NCI-H128 (cell line): ENCODE measurements at regions not wholly inside any gene's neighbourhood (a gene's known extent, or its start where the extent isn't known, plus 50 kb on each side); places are given as distances from the start of the nearest gene placed in this dataset.

Source experiments
- DNase-seq: peaks from one replicate; lab custom pipeline; 2025; ENCODE audit not compliant: unreplicated experiment; lab: John Stamatoyannopoulos, UW

DNA sequence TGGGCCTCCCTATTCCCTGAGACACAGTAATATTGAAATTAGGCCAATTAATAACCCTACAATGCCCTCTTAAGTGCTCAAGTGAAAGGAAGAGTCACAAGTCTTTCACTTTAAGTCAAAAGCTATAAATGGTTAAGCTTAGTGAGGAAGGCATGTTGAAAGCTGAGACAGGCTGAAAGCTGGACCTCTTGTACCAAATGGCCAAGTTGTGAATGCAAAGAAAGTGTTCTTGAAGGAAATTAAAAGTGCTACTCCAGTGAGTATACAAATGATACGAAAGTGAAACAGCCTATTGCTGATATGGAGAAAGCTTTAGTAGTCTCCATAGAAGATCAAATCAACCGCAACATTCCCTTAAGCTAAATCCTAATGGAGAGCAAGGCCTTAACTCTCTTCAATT is 140.8 kb downstream of the PTCSC3 start:
- DNase-seq, result no peak

DNA sequence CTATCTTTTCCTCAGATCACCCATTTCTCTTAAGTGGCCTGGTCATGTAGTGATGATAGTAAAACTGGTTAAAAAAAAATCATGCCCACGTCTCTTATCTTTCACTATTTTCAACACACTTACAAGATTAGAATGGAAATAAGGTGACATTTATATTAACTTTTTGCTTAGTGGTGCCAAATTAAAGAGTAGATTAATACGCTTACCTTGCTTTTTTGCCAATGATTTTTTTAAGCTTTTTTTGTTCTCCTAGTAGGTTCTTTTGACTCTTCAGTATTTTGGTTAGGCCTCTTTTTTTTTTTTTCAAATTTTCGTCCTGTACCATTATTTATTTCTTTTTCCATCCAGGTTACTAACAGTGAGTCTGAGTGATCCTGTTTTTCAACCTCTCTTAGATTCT is 147.9 kb downstream of the PTCSC3 start:
- no peak for DNase-seq

DNA sequence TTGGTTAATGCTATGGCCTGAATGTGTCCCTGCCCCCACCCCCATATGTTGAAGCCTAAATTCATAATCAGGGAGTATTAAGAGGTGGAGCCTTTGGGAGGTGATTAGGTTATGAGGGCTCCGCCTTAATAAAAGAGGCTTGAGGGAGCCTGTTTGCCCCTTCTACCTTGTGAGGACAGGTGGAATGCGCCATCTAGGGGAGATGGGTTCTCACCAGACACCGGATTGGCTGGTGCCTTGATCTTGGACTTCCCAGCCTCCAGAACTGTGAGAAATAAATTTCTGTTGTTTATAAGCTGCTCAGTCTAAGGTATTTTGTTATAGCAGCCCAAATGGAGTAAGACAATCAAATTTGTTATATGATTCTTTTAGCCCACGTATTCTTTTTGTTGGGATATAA is 148.3 kb downstream of the PTCSC3 start:
- DNase-seq, result no peak

DNA sequence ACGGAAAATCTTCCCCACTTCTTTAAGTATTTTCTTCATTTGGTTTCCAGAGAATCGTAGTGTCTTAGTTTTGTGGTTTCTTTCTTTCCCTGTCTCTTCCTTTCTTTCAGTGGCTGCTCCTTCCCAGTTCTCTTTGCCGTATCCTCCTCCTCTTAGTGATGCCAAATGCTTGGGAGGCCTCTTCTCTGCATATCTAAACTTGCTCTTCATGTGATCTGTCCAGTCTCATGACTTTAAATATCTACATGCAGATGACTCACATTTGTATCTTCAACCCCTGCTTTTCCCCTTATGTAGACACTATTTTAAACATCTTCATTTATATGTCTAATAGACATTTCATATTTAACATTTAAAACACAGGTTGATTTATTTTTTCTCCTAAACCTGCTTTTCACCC is 149.2 kb downstream of the PTCSC3 start:
- no peak for DNase-seq

DNA sequence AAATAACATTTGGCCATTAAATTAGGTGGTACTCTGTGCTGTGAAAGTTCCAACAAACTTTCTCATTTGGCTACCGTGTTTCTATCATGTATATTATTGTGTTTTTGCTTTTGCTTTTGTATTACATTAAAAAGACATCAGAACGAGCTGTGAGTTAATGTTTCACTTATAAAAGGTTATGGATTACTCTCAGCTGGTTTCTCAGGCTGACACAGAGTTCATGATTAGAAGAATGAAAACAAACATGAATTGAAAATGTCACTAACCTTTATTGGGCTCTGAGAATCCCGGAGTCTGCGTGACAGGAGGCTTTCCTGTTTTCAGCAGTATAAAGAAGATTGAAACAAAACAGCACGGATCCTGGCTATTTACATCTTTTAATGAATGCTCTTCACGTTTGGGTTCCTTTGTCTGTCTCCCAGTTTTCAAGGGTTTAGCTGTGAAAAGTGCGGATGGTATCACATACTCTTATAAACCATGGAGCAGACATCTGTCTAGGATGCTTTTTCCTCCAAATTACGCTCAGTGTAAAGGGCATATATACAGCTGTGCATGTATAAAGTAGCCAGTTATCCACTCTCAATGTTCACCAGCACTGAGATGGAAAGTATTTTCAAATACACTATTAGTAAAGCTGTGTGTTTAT is 153.6 kb downstream of the PTCSC3 start:
- no peak for DNase-seq

DNA sequence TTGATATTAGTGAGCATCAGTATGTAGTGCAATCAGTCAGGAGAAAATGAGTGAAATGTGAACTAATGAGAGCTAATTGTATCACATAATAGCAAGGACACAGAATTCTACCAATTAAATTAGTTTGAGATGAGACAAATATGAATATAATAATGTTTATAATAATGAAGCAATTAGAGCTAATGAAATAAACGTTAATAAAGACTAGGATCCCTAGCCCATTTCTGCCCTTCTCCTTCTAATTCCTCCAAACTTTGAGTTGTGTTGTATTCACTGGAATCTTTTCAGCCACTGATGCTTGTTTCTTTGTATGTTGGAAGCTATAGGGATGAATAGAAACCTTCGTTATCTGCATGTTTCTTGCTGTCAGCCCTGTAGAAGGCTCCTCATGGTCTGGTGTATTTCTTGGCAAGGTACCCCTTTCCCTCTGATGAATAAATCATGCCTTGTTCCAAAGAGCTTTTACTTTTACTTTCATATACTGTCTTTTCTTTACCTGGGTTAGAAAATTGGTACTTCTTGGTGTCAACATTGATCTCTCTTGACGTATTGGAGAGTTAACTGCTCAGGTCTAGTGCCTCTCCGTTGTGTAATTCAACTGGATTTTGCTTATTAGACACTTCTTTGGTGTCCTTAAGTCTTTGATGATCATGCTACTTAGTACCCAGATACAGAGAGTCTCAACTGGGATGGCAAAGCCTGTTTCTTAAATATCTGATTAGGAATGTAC is 154.8 kb downstream of the PTCSC3 start:
- DNase-seq, result no peak

DNA sequence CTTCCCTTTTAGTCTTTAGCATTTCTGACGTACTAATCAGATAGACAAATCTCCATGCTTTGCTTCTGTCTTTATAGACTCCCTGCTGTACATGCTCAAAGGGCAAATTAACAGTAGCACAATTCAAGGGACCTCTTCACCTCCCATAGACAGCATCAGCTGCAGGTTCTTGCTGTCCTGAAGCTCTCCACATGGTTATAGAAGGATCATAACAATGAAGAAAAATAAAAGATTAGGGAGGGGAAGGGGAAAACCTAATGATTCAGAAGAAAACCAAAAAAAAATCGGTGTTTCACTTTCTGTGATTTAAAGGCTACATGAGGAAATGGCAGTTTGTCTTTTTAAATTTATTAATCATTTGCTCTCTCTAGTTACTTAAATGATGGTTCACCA is 155.5 kb downstream of the PTCSC3 start:
- no peak for DNase-seq

DNA sequence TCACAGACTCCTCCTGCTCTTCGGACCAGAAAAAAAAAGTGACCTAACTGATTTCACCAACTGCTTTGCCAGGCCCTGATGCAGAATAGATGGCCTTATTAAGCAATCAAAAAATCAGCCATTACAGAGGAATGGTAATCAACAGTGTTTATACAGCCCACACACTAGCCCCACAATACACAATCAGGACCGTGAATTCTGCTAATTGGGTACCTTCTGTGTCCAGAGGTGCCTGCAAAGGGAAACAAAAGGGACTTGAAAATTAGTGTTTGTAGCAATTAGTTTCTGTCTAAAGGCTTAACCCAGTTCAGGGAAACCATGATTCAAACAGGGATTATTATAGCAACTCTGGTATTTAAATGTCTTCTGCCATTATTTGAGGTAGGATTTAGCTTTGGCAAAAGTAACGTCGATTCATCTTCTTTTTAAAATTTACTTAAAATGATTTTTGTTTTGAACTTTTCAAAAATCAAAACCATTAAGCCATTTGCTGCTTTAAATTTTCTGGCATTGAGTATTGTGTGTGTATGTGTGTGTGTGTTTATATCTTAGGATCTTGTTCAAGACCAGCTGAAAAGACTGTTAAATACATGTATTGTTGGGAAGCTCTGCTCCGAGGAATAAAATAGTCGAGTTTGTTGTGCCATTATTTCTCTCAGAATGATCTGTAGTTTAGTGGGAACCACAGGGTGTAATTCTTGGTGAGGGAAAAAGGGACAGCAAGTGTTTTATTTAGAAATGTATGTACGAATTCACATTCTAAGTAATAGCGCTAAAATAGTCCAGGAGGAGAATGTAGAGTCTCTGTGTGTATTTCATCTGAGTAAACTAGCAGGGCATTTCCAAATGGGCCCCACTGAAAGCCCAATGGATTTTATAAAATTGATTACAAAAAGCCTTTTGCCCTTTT is 156.1 kb downstream of the PTCSC3 start:
- no peak for DNase-seq

DNA sequence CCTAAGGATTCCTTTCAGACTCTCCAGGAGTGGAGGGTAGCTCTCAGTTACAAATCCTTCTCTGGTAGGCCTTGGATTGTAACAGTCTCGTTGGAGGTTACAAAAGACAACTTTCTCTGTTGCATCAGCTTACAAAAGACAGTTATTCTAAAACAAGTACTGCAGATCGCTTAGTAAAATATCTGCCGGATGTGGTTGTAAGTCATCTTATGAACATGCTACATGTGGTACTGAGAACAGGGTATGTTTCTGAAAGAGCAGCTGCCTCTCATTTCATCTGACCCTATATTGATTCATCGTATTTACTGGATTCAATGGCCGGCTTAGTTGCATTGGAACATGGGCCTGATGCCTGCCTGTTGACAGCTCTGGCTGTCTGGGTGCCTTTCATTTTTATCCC is 157.4 kb downstream of the PTCSC3 start:
- no peak for DNase-seq

DNA sequence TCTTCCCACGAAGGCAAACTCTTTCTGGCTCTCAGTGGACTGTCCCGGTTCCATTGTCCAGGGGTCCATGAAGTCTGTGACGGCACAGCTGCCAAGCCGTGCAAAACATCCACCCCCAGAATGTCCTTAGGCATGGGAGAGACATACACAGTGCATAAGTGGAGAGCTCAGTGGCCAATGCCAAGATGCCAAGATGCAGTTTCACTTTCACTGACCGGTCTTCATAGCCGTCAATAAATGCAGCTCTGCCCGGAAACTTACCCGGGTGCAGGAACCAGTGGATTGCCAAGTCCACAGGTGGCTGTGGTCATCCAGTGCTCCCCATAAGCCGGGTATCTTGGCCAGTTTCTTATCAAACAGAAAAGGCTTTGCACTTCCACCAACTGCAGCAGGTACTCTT is 162.3 kb downstream of the PTCSC3 start:
- no peak for DNase-seq

DNA sequence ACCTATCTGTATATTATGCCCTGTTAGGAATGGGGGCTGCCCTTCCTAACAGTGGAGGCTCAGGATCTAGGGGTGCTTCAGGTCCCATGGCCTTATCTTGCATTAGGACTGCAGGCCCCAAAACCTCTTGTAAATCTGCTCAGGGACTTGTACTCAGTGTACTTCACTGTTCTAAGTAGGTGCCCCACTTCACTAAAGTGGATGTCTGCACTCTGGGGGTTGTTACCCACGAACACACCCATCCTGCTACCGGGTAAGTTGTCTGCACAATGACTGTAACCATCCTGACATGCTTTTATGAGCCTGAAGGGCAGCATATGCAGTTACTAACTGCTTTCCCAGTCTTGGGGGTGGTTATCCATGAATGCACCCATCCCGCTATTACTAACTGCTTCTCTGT is 163.0 kb downstream of the PTCSC3 start:
- DNase-seq, result no peak

DNA sequence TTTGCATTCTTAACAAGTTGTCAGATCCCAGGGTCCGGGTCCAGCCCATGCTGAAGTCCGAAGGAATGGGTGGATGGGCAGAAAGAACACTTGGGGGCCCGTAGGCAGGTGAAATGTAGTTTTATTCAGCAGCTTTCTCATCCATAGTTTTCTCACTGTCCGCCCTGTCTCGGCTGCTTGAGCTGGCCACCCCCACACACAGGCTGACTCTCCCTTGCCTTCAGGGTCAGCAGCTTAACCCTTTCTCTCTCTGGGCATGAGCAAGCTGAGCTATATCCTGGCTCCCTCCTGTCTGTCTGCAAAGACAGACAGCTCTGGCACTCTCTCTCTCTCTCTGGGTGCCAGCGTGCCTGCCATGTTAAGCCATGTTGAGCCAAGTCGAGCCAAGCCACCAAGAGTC is 163.9 kb downstream of the PTCSC3 start:
- no peak for DNase-seq

DNA sequence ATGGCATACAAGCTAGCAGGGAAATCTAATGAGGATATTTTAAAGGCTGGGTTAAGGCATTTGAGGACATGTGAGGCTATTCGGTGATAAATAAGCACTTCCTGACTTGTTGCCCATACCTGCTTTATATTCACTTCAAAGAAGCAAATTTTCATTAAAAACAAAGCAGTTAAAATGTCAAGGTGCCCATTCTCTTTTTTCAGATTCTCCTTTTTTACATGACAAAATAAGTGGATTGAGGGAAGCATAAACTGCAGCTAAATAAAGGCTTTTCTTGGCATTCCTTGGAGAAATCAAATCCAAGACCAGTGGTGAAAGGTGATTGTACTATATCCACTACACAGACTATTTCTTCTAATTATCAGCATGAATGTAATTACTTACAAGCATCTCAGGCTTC is 166.9 kb downstream of the PTCSC3 start:
- no peak for DNase-seq

DNA sequence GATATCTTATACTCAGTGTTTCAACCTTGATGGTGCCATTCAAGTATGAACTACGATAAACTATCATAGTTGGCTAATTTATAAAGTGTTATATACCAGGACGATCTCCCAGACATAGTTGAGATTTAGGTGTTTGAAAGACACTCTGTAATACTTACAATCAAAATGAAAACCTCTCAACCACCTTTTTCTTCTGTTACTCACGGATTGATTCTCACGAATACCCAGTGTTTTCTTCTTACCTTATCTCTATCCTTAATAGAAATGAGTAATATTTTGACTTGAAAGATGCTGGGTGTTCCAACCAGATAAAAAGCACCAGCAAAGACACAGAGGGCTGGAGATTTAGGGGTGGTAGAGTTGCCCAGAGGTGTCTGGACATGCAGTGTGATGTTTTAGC is 169.9 kb downstream of the PTCSC3 start:
- no peak for DNase-seq

DNA sequence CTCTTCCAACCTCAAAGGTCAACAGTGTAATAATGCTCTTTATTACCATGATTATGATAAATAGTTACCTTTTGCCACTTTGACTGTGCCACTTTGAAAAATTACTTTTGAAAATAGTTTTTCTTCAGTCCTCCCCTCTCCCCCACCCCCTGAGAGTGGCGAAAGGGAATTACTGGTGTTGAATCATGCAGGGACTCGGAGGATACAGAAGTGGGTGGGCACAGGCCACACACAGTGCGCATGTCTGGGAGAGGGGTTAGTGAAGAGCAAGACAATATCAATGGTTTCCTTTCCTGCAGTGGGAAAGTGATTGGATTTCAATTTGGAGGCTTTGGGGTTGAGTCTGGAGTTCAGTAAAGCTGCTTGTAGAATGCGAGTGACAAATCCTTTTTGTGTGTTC is 170.9 kb downstream of the PTCSC3 start:
- DNase-seq, result no peak

DNA sequence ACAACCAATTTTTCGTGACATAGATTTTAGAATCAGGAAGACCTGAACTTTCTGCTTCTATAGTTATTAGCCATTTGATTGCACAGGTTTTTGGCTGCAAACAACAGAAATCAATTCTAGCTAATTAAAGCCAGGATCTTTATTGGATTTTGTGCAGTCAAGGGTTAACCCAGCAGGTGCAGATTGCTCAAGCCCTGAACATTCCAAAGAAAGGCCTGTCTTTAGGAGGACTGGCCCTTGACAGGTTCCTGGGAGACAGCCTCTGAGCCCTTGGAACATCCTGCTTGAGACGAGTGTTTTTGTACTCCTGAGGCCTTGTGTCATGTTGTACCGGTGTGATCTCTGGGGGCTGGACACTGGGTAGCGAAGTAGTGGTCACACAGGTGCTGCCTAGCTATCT is 174.6 kb downstream of the PTCSC3 start:
- DNase-seq, result no peak

DNA sequence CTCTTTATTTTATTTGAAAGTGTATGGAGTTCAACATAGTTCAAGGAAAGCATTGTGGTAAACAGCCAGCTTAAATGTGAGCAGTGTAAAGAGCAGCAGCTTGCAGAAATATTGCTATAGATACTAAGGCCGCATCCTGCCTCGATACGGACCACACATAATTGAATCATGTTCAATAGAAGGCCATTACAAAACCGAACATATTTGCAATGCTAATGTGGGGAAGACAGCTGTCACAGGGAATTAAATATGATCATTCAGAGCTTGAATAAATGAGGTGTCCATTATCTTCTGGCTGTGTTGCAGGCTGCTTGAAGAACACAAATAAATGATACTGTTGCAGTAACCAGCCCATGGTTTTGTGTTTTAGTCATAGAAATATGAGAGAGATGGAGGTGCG is 173.2 kb downstream of the BRMS1L start:
- DNase-seq, result no peak

DNA sequence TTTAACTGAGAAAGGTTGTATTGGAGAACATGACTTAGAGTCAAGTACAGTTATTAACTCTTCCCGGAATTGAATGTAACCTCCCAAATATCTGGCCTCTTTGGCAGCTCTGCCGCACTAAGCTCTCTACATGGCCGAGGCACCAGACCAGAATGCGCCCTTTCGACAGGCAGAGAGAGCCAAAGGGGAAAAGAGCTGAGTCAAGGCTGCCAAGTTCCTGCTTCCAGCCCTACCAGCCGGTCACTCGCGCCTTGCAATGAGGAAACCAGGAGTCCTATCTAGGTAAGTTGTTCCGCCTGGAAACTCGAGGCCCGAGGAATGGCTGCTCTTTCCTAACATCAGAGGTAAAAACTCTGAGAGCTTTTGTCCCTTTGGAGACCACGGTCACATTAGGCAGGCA is 172.2 kb downstream of the BRMS1L start:
- DNase-seq, result no peak

DNA sequence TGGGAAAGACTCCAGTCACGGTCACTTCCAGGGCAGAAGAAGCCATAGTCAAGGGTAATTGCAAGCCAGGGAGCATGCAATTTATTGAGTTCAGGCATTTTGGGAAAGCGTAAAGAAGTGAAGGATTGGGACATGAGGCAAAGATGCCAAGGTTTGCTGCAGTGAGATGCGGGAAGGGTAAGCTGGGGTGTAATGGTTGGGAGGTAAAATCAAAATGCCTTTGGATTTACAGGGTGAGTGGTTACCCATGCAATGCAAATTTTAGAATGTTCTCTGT is 167.5 kb downstream of the BRMS1L start:
- DNase-seq, result no peak

DNA sequence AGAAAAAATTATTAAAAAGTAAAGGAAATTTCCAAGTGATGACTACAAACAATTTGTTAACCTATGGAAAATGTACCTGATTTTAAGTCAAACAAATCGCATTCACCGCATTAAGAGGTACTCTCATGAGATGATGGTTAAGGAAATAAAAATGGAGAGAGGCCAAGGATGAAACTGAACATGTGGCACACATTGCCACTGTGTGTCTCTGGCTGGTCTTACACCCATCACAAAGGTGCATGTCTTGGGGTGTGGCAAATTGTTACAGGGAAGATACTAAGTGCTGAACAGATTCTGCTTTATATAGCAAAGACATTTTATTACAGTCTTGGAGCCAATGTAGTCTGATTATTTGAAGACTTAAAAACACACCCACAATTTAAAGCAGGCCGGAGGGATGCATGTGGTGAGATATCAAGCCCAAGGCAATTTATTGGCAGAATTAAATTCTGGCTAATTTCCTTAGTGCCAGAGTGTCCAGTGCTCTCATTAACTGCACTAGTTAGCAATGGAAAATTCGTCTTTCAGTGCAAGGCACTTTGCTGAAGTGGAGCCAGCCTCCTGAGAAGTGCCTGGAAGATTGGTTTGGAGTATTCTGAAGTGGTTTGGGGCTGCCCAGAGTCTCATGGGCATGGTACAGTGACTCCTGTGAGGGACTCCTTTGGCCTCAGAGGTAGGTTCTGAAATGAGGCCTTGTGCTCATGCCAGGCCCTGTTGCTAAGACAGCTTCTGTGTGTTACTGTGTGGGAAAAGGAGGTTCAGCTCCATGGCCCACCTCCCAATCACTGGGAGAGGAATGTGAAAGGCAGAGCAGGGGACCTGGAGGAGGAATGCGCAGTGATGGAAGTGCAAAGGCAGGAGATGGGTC is 166.9 kb downstream of the BRMS1L start:
- no peak for DNase-seq

DNA sequence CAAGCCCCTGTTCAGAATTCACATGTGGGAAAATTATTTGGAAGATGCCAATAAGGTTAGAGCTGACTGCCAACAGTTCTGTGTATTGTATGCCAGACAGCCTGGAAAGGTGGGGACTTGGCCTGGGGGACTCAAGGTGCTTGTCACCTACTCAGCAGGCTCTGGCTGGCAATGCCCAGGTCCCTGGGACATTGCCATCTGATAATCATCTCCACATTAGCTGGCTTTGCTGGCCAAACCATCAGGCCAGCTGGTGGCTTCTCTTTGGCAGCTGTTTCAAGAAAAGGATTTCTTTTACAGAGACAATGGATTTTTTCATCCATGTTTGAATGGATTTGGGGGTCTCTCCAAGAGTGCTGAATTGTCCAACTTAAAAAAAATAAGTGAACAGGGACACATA is 165.2 kb downstream of the BRMS1L start:
- no peak for DNase-seq
